GM12878 (cell line): ENCODE measurements at regions not wholly inside any gene's neighbourhood (a gene's known extent, or its start where the extent isn't known, plus 50 kb on each side); places are given as distances from the start of the nearest gene placed in this dataset.

Source experiments
- ATAC-seq: fragments of 200-7000 bp; cut with Tn5 transposase; 3 replicates; pipeline ENCODE4 v1.9.1; 2020; ENCODE audit warnings: mild to moderate bottlenecking, moderate library complexity
- BruUV-seq: library from RNA; stranded (reverse); fragments of 400-500 nt; replicated peaks from 2 replicates; lab custom pipeline; 2021; lab: Mats Ljungman, UMichigan
- CTCF ChIA-PET: fragments of 300-600 bp; sonication (Branson Sonifier 250); formaldehyde crosslinking; extraction: SDS; loops from one replicate; lab custom pipeline; 2021; ENCODE audit warnings: inconsistent platforms; lab: Yijun Ruan, JAX
- POLR2A ChIA-PET: fragments of 350-600 bp; formaldehyde crosslinking; extraction: SDS; loops from one replicate; lab custom pipeline; 2021; ENCODE audit warnings: inconsistent platforms; lab: Charles Lee
- RAD21 ChIA-PET: fragments of 300-600 bp; sonication (Branson Sonifier 250); formaldehyde crosslinking; loops from one replicate; lab custom pipeline; 2023; ENCODE audit warnings: antibody characterized with exemption; ENCODE audit not compliant: unreplicated experiment; lab: Charles Lee
- SMC1A ChIA-PET: fragments of 300-600 bp; sonication (Branson Sonifier 250); formaldehyde crosslinking; loops from one replicate; lab custom pipeline; 2023; ENCODE audit not compliant: unreplicated experiment, uncharacterized antibody; lab: Charles Lee
- DNase-seq: peaks from one replicate; pipeline ENCODE4 v3.0.0-alpha.2; 2011; ENCODE audit warnings: low read depth, low spot score
- FAIRE-seq: peaks from 3 replicates; lab custom pipeline; 2011; peaks lifted over from hg19 to GRCh38; lab: Jason Lieb, UNC
- H2AFZ ChIP-seq: 2 replicates; pipeline ENCODE4 v1.6.0; 2011; ENCODE audit warnings: low read depth, low read length, control low read depth; ENCODE audit not compliant: control insufficient read depth
- H3K27ac ChIP-seq: 2 replicates; pipeline ENCODE4 v1.5.1; 2011; ENCODE audit warnings: control low read depth; ENCODE audit not compliant: control insufficient read depth, insufficient read depth
- H3K27me3 ChIP-seq, 2 experiments: replicated peaks in 1 of 2; 2 replicates each; pipeline versions ENCODE4 v1.6.0 to v1.6.1; 2011; ENCODE audit warnings: low read length in 1 of 2; ENCODE audit not compliant: control insufficient read depth in 2 of 2, insufficient read depth in 2 of 2
- H3K36me3 ChIP-seq, 2 experiments: 2 replicates each; pipeline ENCODE4 v1.5.1; 2011; ENCODE audit warnings: low read length in 1 of 2; ENCODE audit not compliant: control insufficient read depth in 2 of 2, insufficient read depth in 2 of 2
- H3K4me1 ChIP-seq: 2 replicates; pipeline ENCODE4 v1.6.1; 2011; ENCODE audit warnings: mild to moderate bottlenecking, low read length, moderate library complexity, mixed read lengths; ENCODE audit not compliant: control insufficient read depth, insufficient read depth
- H3K4me2 ChIP-seq: 2 replicates; pipeline ENCODE4 v1.6.0; 2011; ENCODE audit warnings: control low read depth; ENCODE audit not compliant: control insufficient read depth, insufficient read depth
- H3K4me3 ChIP-seq: fragments of 200-600 bp; sonication (generic); 2 replicates; pipeline ENCODE4 v1.5.1; 2016
- H3K79me2 ChIP-seq: 2 replicates; pipeline ENCODE4 v1.6.0; 2011; ENCODE audit warnings: low read length; ENCODE audit not compliant: control insufficient read depth, insufficient read depth
- H3K9ac ChIP-seq: 2 replicates; pipeline ENCODE4 v1.8.0; 2011; ENCODE audit warnings: low read length, control low read depth, mixed read lengths; ENCODE audit not compliant: control insufficient read depth, insufficient read depth
- H3K9me3 ChIP-seq: replicated peaks from 3 replicates; pipeline ENCODE4 v1.5.1; 2011; ENCODE audit warnings: mild to moderate bottlenecking, low read length; ENCODE audit not compliant: control insufficient read depth, insufficient read depth
- H4K20me1 ChIP-seq: 2 replicates; pipeline ENCODE4 v1.6.0; 2011; ENCODE audit not compliant: control insufficient read depth, insufficient read depth
- BRCA1 ChIP-seq: IDR thresholded peaks from 2 replicates; pipeline ENCODE4 v1.6.1; 2011; ENCODE audit warnings: low read depth, low read length, improper control_type of control experiment
- CHD4 ChIP-seq: fragments of 200-600 bp; sonication (generic); IDR thresholded peaks from 2 replicates; pipeline ENCODE4 v1.6.1; 2016; ENCODE audit warnings: mild to moderate bottlenecking
- FOS ChIP-seq: IDR thresholded peaks from 3 replicates; pipeline ENCODE4 v1.6.1; 2011; ENCODE audit warnings: borderline replicate concordance; ENCODE audit not compliant: insufficient read length; ENCODE audit errors: extremely low read depth
- MYB ChIP-seq: fragments of 150-350 bp; IDR thresholded peaks from 2 replicates; pipeline ENCODE4 v1.6.1; 2014; ENCODE audit warnings: mild to moderate bottlenecking, low read depth, low read length, borderline replicate concordance
- NR2C2 ChIP-seq: IDR thresholded peaks from 2 replicates; pipeline ENCODE4 v1.6.1; 2011; ENCODE audit warnings: borderline replicate concordance, low read depth; ENCODE audit not compliant: control insufficient read depth, insufficient read length
- POLR2AphosphoS2 ChIP-seq: IDR thresholded peaks from 2 replicates; pipeline ENCODE4 v1.6.1; 2011; ENCODE audit warnings: low read depth, mild to moderate bottlenecking, low read length, improper control_type of control experiment, moderate library complexity
- RBBP5 ChIP-seq: fragments of 200-600 bp; sonication (generic); conservative IDR thresholded peaks from 2 replicates; pipeline ENCODE4 v1.6.1; 2016
- RFX5 ChIP-seq: IDR thresholded peaks from 2 replicates; pipeline ENCODE4 v1.6.1; 2011; ENCODE audit warnings: low read depth, low read length, improper control_type of control experiment
- SMARCA5 ChIP-seq: fragments of 450-650 bp; IDR thresholded peaks from 2 replicates; pipeline ENCODE4 v1.6.1; 2017; ENCODE audit warnings: mild to moderate bottlenecking
- SMC3 ChIP-seq: IDR thresholded peaks from 2 replicates; pipeline ENCODE4 v1.6.1; 2011; ENCODE audit warnings: low read length, improper control_type of control experiment, borderline replicate concordance
- TBL1XR1 ChIP-seq: IDR thresholded peaks from 2 replicates; pipeline ENCODE4 v1.6.1; 2012; ENCODE audit warnings: low read depth, low read length, improper control_type of control experiment
- TCF3 ChIP-seq: IDR thresholded peaks from 2 replicates; pipeline ENCODE4 v1.6.1; 2012; ENCODE audit warnings: low read depth, mild to moderate bottlenecking, low read length, borderline replicate concordance; ENCODE audit not compliant: insufficient read depth
- ZNF217 ChIP-seq: fragments of 450-650 bp; IDR thresholded peaks from 2 replicates; pipeline ENCODE4 v1.6.1; 2017; ENCODE audit warnings: antibody characterized with exemption, mild to moderate bottlenecking
- ZNF384 ChIP-seq: IDR thresholded peaks from 2 replicates; pipeline ENCODE4 v1.6.1; 2012; ENCODE audit warnings: low read depth, mild to moderate bottlenecking, low read length, improper control_type of control experiment, borderline replicate concordance
- ZNF622 ChIP-seq: fragments of 450-650 bp; IDR thresholded peaks from 2 replicates; pipeline ENCODE4 v1.6.1; 2017; ENCODE audit warnings: mild to moderate bottlenecking, inconsistent platforms
- ZSCAN29 ChIP-seq: fragments of 450-650 bp; IDR thresholded peaks from 2 replicates; pipeline ENCODE4 v1.6.1; 2017; ENCODE audit warnings: mild to moderate bottlenecking, moderate library complexity
- WGBS: methylation state at CpG from one replicate; pipeline ENCODE4 v1.1.6; 2016; ENCODE audit warnings: low lambda C conversion rate; ENCODE audit not compliant: insufficient replicate concordance, insufficient coverage; ENCODE audit errors: missing lambda C conversion rate; 5-methylcytosine and 5-hydroxymethylcytosine counted together
- in situ Hi-C: fragments of 300-500 bp; cut with MboI; formaldehyde crosslinking; loops from 9 replicates; pipeline ENCODE4 v1.14.3; 2018; ENCODE audit warnings: mixed read lengths
- intact Hi-C: fragments of 100-400 bp; cut with micrococcal nuclease; formaldehyde crosslinking; loops from one replicate; pipeline ENCODE4 v1.14.2; 2022; ENCODE audit not compliant: unreplicated experiment
- TF ChIP-seq, protein P1 (sequence below): IDR thresholded peaks from 2 replicates; pipeline ENCODE4 v1.6.1; 2011; ENCODE audit warnings: borderline replicate concordance, low read depth, mild to moderate bottlenecking, moderate library complexity, low read length; ENCODE audit not compliant: insufficient read depth, poor library complexity, severe bottlenecking
- TF ChIP-seq, protein P2 (sequence below): fragments of 150-350 bp; IDR thresholded peaks from 2 replicates; pipeline ENCODE4 v1.6.1; 2014; ENCODE audit warnings: mild to moderate bottlenecking, low read depth, low read length

DNA sequence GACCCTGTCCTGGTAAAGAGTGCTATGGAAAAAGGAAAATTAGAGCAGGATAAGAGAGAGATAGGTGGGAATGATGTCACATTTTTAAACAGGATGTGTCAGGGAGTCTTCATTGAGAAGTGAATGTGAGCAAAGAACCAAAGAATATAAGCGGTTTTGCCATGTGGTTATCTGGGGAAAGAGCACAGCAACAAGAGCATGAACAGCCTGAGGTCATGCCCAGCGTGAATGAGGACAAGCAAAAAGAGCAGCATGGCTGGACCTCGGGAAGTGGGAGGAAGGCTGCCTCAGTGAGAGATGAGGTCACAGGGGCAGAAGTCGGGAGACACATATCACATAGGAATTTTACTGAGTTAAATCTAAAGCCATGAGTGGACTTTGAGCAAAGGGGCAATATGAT is 82.8 kb upstream of the HES1 start:
- H3K4me3 ChIP-seq: no peak overlapping the region
- FAIRE-seq (no peak), ATAC-seq (no peak), DNase-seq (no peak)
- H2AFZ ChIP-seq: no peak overlapping the region
- CTCF ChIA-PET: no interaction called here
- in situ Hi-C loops: no loop called here
- no peaks in the 10 kb centered on the region for H3K27me3 ChIP-seq
- no peaks in the 10 kb centered on the region for H3K79me2 ChIP-seq
- no TSS peak for BruUV-seq
- no peak overlapping the region for H3K27ac ChIP-seq
- intact Hi-C loops: no loop called here
- no peak overlapping the region for H3K9ac ChIP-seq
- TF ChIP-seq RFX5 (no peak), RBBP5 (no peak), ZNF384 (no peak), ZSCAN29 (no peak), NR2C2 (no peak), POLR2AphosphoS2 (no peak), FOS (no peak), ZNF622 (no peak), SMC3 (no peak), TCF3 (no peak), BRCA1 (no peak), TBL1XR1 (no peak), MYB (no peak), CHD4 (no peak), ZNF217 (no peak), SMARCA5 (no peak)
- TF ChIP-seq, protein P1, sequence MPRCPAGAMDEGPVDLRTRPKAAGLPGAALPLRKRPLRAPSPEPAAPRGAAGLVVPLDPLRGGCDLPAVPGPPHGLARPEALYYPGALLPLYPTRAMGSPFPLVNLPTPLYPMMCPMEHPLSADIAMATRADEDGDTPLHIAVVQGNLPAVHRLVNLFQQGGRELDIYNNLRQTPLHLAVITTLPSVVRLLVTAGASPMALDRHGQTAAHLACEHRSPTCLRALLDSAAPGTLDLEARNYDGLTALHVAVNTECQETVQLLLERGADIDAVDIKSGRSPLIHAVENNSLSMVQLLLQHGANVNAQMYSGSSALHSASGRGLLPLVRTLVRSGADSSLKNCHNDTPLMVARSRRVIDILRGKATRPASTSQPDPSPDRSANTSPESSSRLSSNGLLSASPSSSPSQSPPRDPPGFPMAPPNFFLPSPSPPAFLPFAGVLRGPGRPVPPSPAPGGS: no peak
- TF ChIP-seq, protein P2, sequence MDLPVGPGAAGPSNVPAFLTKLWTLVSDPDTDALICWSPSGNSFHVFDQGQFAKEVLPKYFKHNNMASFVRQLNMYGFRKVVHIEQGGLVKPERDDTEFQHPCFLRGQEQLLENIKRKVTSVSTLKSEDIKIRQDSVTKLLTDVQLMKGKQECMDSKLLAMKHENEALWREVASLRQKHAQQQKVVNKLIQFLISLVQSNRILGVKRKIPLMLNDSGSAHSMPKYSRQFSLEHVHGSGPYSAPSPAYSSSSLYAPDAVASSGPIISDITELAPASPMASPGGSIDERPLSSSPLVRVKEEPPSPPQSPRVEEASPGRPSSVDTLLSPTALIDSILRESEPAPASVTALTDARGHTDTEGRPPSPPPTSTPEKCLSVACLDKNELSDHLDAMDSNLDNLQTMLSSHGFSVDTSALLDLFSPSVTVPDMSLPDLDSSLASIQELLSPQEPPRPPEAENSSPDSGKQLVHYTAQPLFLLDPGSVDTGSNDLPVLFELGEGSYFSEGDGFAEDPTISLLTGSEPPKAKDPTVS: no peak
- no peak overlapping the region for H3K4me2 ChIP-seq
- RAD21 ChIA-PET: no interaction called here
- H3K9me3 ChIP-seq: peaks cover 17% of the 10 kb centered on the region
- POLR2A ChIA-PET: no interaction called here
- SMC1A ChIA-PET: no interaction called here
- H4K20me1 ChIP-seq: no peaks in the 10 kb centered on the region
- no peaks in the 10 kb centered on the region for H3K36me3 ChIP-seq
- 82% methylated on average over 4 of the region's 4 CpGs for WGBS
- no peaks in the 10 kb centered on the region for H3K4me1 ChIP-seq
